Occipital lobe (tissue), 1 donor: ENCODE measurements at regions not wholly inside any gene's neighbourhood (a gene's known extent, or its start where the extent isn't known, plus 50 kb on each side); places are given as distances from the start of the nearest gene placed in this dataset.

Experiments
- DNase-seq: peaks from one replicate; lab custom pipeline; 2025; lab: John Stamatoyannopoulos, UW

- DNase-seq = no peak
These were observed 62.9 kb upstream of the CHRDL1 start for GRCh38 chrX:110858565-110858964.

GRCh38 chrX:110853610-110854009 lies 58.0 kb upstream of the CHRDL1 start:
- peak; percentile 3 for DNase-seq

GRCh38 chrX:110852180-110852579 lies 56.6 kb upstream of the CHRDL1 start:
- no peak for DNase-seq

- no peak for DNase-seq
These were observed 56.2 kb upstream of the CHRDL1 start for GRCh38 chrX:110851780-110852179.

GRCh38 chrX:110847334-110847733 lies 51.7 kb upstream of the CHRDL1 start:
- DNase-seq = no peak

- no peak for DNase-seq
These were observed 50.5 kb upstream of the CHRDL1 start for GRCh38 chrX:110846071-110846470.
